Loucy (cell line): ENCODE measurements at regions not wholly inside any gene's neighbourhood (a gene's known extent, or its start where the extent isn't known, plus 50 kb on each side); places are given as distances from the start of the nearest gene placed in this dataset.

Experiments
- H2AFZ ChIP-seq: fragments of 200-600 bp; sonication (generic); 2 replicates; pipeline ENCODE4 v1.6.0; 2016; ENCODE audit warnings: antibody characterized with exemption, mild to moderate bottlenecking, low read length, moderate library complexity
- H3F3A ChIP-seq: fragments of 200-600 bp; 2 replicates; pipeline ENCODE4 v1.6.0; 2016; ENCODE audit warnings: antibody characterized with exemption, low read depth, mild to moderate bottlenecking
- H3K27me3 ChIP-seq: fragments of 200-600 bp; sonication (generic); 2 replicates; pipeline ENCODE4 v1.6.1; 2014; ENCODE audit warnings: low read length, mild to moderate bottlenecking; ENCODE audit not compliant: insufficient read depth, poor library complexity, severe bottlenecking
- H3K36me3 ChIP-seq: fragments of 200-600 bp; sonication (generic); 2 replicates; pipeline ENCODE4 v1.6.1; 2016; ENCODE audit warnings: low read length; ENCODE audit not compliant: insufficient read depth
- H3K4me1 ChIP-seq: fragments of 200-600 bp; sonication (generic); 2 replicates; pipeline ENCODE4 v1.5.1; 2014; ENCODE audit warnings: low read length, mild to moderate bottlenecking; ENCODE audit not compliant: insufficient read depth, poor library complexity, severe bottlenecking
- H3K4me2 ChIP-seq: fragments of 200-600 bp; sonication (generic); 2 replicates; pipeline ENCODE4 v1.6.0; 2014; ENCODE audit warnings: antibody characterized with exemption, low read length, low read depth, mild to moderate bottlenecking; ENCODE audit not compliant: poor library complexity, severe bottlenecking
- H3K4me3 ChIP-seq: fragments of 200-600 bp; sonication (generic); 2 replicates; pipeline ENCODE4 v1.5.1; 2014; ENCODE audit warnings: low read length, mild to moderate bottlenecking, mixed read lengths; ENCODE audit not compliant: poor library complexity, severe bottlenecking
- H3K79me2 ChIP-seq: fragments of 200-600 bp; sonication (generic); 2 replicates; pipeline ENCODE4 v1.6.1; 2014; ENCODE audit warnings: low read length; ENCODE audit not compliant: insufficient read depth
- H3K9ac ChIP-seq: fragments of 200-600 bp; sonication (generic); 2 replicates; pipeline ENCODE4 v1.6.0; 2014; ENCODE audit warnings: mild to moderate bottlenecking, low read depth, low read length, moderate library complexity; ENCODE audit not compliant: poor library complexity, severe bottlenecking
- H3K9me2 ChIP-seq: fragments of 200-600 bp; sonication (generic); replicated peaks from 2 replicates; pipeline ENCODE4 v1.6.1; 2016; ENCODE audit warnings: low read depth, low read length, mixed read lengths
- H3K9me3 ChIP-seq: fragments of 200-600 bp; sonication (generic); 2 replicates; pipeline ENCODE4 v1.6.1; 2014; ENCODE audit warnings: mild to moderate bottlenecking, antibody characterized with exemption, low read length, low read depth; ENCODE audit not compliant: insufficient read depth
- H4K20me1 ChIP-seq: fragments of 200-600 bp; sonication (generic); 2 replicates; pipeline ENCODE4 v1.6.0; 2014; ENCODE audit warnings: antibody characterized with exemption, low read length, mild to moderate bottlenecking; ENCODE audit not compliant: insufficient read depth, poor library complexity, severe bottlenecking
- EZH2phosphoT487 ChIP-seq: fragments of 200-600 bp; IDR thresholded peaks from 2 replicates; pipeline ENCODE4 v1.6.1; 2018; ENCODE audit warnings: antibody characterized with exemption, mild to moderate bottlenecking, moderate library complexity, borderline replicate concordance
- TF ChIP-seq, protein P1 (sequence below): fragments of 200-600 bp; sonication (generic); conservative IDR thresholded peaks from 2 replicates; pipeline ENCODE4 v1.5.1; 2014; ENCODE audit warnings: mild to moderate bottlenecking, antibody characterized with exemption, low read length

DNA sequence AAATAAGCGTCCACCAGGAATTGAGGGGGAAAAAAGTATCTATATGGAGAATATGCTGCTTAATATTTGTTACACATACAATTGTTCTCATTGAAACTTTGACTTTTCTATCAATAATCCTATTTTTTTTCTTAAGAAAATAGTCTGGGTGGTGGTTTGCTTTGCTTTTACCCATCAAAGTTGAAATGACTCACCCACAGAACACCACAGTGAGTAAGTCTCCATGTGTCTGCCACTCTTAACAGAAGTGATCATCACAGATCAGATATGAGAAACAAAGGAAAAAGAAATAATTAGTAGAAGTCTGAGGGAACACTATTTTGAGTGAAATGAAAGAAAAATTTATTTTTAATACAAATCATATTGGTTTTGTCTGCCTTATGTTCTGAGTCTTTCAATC is 742.8 kb downstream of the CDH9 start:
- TF ChIP-seq EZH2phosphoT487 = no peak
- TF ChIP-seq, protein P1, sequence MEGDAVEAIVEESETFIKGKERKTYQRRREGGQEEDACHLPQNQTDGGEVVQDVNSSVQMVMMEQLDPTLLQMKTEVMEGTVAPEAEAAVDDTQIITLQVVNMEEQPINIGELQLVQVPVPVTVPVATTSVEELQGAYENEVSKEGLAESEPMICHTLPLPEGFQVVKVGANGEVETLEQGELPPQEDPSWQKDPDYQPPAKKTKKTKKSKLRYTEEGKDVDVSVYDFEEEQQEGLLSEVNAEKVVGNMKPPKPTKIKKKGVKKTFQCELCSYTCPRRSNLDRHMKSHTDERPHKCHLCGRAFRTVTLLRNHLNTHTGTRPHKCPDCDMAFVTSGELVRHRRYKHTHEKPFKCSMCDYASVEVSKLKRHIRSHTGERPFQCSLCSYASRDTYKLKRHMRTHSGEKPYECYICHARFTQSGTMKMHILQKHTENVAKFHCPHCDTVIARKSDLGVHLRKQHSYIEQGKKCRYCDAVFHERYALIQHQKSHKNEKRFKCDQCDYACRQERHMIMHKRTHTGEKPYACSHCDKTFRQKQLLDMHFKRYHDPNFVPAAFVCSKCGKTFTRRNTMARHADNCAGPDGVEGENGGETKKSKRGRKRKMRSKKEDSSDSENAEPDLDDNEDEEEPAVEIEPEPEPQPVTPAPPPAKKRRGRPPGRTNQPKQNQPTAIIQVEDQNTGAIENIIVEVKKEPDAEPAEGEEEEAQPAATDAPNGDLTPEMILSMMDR = no peak
- H2AFZ ChIP-seq = no peak overlapping the region
- H3K36me3 ChIP-seq = no peaks in the 10 kb centered on the region
- no peak overlapping the region for H3K4me3 ChIP-seq
- no peak overlapping the region for H3K4me2 ChIP-seq
- H4K20me1 ChIP-seq = no peaks in the 10 kb centered on the region
- H3F3A ChIP-seq = no peaks in the 10 kb centered on the region
- H3K27me3 ChIP-seq = no peaks in the 10 kb centered on the region
- no peaks in the 10 kb centered on the region for H3K9me3 ChIP-seq
- no peaks in the 10 kb centered on the region for H3K4me1 ChIP-seq
- H3K9ac ChIP-seq = no peak overlapping the region
- H3K9me2 ChIP-seq = no peaks in the 10 kb centered on the region
- no peaks in the 10 kb centered on the region for H3K79me2 ChIP-seq

DNA sequence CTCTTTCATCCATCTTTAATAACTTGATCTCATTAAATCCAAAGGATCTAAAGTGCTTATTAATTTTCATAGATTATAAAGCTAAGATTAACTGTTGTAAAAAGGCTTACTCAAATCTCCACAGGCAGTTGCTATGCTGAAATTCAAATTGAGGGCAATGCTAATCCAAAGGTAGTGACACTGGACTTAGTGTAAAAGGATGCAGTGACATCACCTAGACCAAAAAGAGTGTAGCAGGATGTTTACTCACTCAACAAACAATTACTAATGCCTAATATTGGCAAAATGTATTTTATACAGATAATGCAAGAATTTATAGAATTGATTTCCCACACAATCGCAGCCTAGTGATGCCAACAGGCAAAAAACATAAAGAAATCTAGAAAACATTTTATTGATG is 756.2 kb downstream of the CDH9 start:
- Histone ChIP-seq H3K4me3 (no peak overlapping the region), H4K20me1 (no peaks in the 10 kb centered on the region), H3K79me2 (no peaks in the 10 kb centered on the region), H3F3A (no peaks in the 10 kb centered on the region), H3K4me2 (no peak overlapping the region), H3K9me3 (no peaks in the 10 kb centered on the region), H3K4me1 (no peaks in the 10 kb centered on the region), H3K27me3 (no peaks in the 10 kb centered on the region), H2AFZ (no peak overlapping the region), H3K36me3 (no peaks in the 10 kb centered on the region), H3K9me2 (no peaks in the 10 kb centered on the region), H3K9ac (no peak overlapping the region)
- TF ChIP-seq, protein P1 = no peak
- no peak for TF ChIP-seq EZH2phosphoT487

DNA sequence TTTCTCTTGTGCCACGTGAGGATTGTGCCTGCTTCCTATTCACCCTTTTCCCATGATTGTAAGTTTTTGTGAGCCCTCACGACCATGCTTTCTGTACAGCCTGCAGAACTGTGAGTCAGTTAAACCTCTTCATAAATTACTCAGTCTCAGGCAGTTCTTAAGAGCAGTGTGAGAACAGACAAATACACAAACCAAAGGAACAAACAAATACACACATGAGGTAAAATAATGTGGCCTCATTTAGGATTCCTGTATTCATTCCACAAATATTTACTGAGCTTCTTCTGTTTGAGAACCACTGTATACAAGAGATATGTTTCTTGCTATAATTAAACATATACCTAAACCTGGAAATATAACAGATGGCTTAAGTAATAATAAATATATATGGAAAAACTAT is 760.3 kb downstream of the CDH9 start:
- Histone ChIP-seq H3K27me3 (no peaks in the 10 kb centered on the region), H3K4me3 (no peak overlapping the region), H4K20me1 (no peaks in the 10 kb centered on the region), H3K36me3 (no peaks in the 10 kb centered on the region), H3K79me2 (no peaks in the 10 kb centered on the region), H3K4me2 (no peak overlapping the region), H3K9me2 (no peaks in the 10 kb centered on the region), H3K9me3 (no peaks in the 10 kb centered on the region), H3K9ac (no peak overlapping the region), H2AFZ (no peak overlapping the region), H3K4me1 (no peaks in the 10 kb centered on the region), H3F3A (no peaks in the 10 kb centered on the region)
- TF ChIP-seq, protein P1 = no peak
- TF ChIP-seq EZH2phosphoT487 = no peak
